ENCODE measurements at regions not wholly inside any gene's neighbourhood (a gene's known extent, or its start where the extent isn't known, plus 50 kb on each side); places are given as distances from the start of the nearest gene placed in this dataset.

DNA sequence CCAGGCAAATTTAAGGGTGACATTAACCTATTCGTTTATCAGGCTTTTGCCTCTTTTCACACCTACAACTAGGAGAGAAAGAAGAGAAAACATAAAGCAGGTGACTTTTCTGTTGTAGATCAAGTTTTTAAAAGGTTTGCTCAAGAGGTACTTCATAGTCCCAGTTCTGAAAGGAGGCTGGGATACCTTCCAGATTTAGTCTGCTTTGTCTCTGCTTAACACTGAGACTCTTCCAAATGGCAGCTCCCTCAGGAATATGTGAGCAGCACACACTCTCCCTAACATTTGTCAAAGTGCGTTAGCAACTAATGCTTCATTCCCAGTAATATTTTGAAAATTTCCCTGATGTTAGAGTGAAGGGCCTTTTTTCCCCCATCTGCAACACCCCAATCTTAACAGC, 133.7 kb upstream of the RASSF8 start:
- Histone ChIP-seq H3K9me3 (ENCODE audit: control insufficient read depth, low read length) (no peaks in the 10 kb centered on the region), H2BK120ac (ENCODE audit: low read depth, low read length) (no peak overlapping the region), H3K79me1 (replicated peaks; ENCODE audit: low read length, poor library complexity, severe bottlenecking) (no peaks in the 10 kb centered on the region), H3K4me1 (ENCODE audit: control insufficient read depth, insufficient read depth, low read depth, low read length) (peaks cover 1% of the 10 kb centered on the region), H3K18ac (ENCODE audit: low read depth in 1 of 2, low read length in 2 of 2) (no peak overlapping the region), H2BK5ac (ENCODE audit: low read depth, low read length, poor library complexity, severe bottlenecking) (no peak overlapping the region), H3K36me3 (ENCODE audit: control insufficient read depth in 1 of 2, insufficient read depth in 2 of 2, low read depth in 1 of 2, low read length in 2 of 2) (no peaks in the 10 kb centered on the region), H3K23ac (ENCODE audit: low read length in 2 of 2) (no peak overlapping the region), H2BK12ac (ENCODE audit: low read length in 2 of 2) (no peak overlapping the region), H3K9ac (ENCODE audit: low read length) (peak overlapping the region; percentile 86), H3K4ac (ENCODE audit: low read depth in 1 of 2, low read length in 2 of 2) (no peak overlapping the region), H3K4me2 (ENCODE audit: low read length, poor library complexity, severe bottlenecking) (no peak overlapping the region), H2AFZ (ENCODE audit: low read depth, low read length) (no peak overlapping the region), H3K14ac (ENCODE audit: low read length in 2 of 2) (no peak overlapping the region), H2BK15ac (ENCODE audit: low read depth, poor library complexity, severe bottlenecking) (no peak overlapping the region), H3K27me3 (ENCODE audit: control insufficient read depth in 1 of 2, insufficient read depth in 1 of 2, low read length in 2 of 2) (no peaks in the 10 kb centered on the region), H4K8ac (ENCODE audit: low read length) (no peak overlapping the region), H4K91ac (ENCODE audit: low read length) (no peak overlapping the region), H3K27ac (ENCODE audit: low read length, poor library complexity, severe bottlenecking) (no peak overlapping the region), H2AK5ac (ENCODE audit: low read length, severe bottlenecking) (no peak overlapping the region), H3K4me3 (ENCODE audit: insufficient read depth in 1 of 2, low read depth in 1 of 2, low read length in 2 of 2) (peak overlapping the region in 1 of 2 experiments; percentile 73)
- 78% methylated on average over 1 of the region's 2 CpGs for WGBS
- no peak for DNase-seq

DNA sequence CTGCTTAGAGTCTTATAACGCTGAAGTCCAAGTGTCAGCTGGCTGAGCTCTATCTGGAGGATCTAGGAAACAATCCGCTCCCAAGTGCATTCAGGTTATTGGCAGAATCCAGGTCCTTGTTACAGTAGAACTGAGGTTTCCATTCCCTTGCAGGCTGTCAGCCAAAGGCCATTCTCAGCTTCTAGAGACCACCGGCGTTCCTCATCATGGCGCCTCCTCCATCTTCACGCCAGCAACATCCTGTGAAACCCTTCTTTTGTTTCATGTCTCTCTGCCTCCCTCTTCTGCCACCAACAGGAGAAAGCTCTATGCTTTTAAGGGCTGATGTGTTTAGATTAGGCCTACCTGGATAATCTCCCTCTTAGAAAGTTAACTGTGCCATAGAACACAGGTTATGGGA, 133.0 kb upstream of the RASSF8 start:
- Histone ChIP-seq H3K79me1 (replicated peaks; ENCODE audit: low read length, poor library complexity, severe bottlenecking) (no peaks in the 10 kb centered on the region), H3K4me3 (ENCODE audit: insufficient read depth in 1 of 2, low read depth in 1 of 2, low read length in 2 of 2) (peak overlapping the region in 1 of 2 experiments; percentile 73), H3K18ac (ENCODE audit: low read depth in 1 of 2, low read length in 2 of 2) (no peak overlapping the region), H2BK5ac (ENCODE audit: low read depth, low read length, poor library complexity, severe bottlenecking) (no peak overlapping the region), H3K14ac (ENCODE audit: low read length in 2 of 2) (no peak overlapping the region), H3K4me2 (ENCODE audit: low read length, poor library complexity, severe bottlenecking) (no peak overlapping the region), H3K36me3 (ENCODE audit: control insufficient read depth in 1 of 2, insufficient read depth in 2 of 2, low read depth in 1 of 2, low read length in 2 of 2) (no peaks in the 10 kb centered on the region), H4K8ac (ENCODE audit: low read length) (no peak overlapping the region), H2BK15ac (ENCODE audit: low read depth, poor library complexity, severe bottlenecking) (peak overlapping the region; percentile 62), H3K23ac (ENCODE audit: low read length in 2 of 2) (no peak overlapping the region), H3K27me3 (ENCODE audit: control insufficient read depth in 1 of 2, insufficient read depth in 1 of 2, low read length in 2 of 2) (no peaks in the 10 kb centered on the region), H2BK120ac (ENCODE audit: low read depth, low read length) (no peak overlapping the region), H3K4me1 (ENCODE audit: control insufficient read depth, insufficient read depth, low read depth, low read length) (peaks cover 1% of the 10 kb centered on the region), H3K9me3 (ENCODE audit: control insufficient read depth, low read length) (no peaks in the 10 kb centered on the region), H2BK12ac (ENCODE audit: low read length in 2 of 2) (no peak overlapping the region), H2AFZ (ENCODE audit: low read depth, low read length) (no peak overlapping the region), H3K9ac (ENCODE audit: low read length) (peak overlapping the region; percentile 86), H3K4ac (ENCODE audit: low read depth in 1 of 2, low read length in 2 of 2) (no peak overlapping the region), H3K27ac (ENCODE audit: low read length, poor library complexity, severe bottlenecking) (no peak overlapping the region), H4K91ac (ENCODE audit: low read length) (no peak overlapping the region), H2AK5ac (ENCODE audit: low read length, severe bottlenecking) (peak overlapping the region; percentile 57)
- DNase-seq, result no peak
- 97% methylated on average over 4 of the region's 6 CpGs for WGBS

DNA sequence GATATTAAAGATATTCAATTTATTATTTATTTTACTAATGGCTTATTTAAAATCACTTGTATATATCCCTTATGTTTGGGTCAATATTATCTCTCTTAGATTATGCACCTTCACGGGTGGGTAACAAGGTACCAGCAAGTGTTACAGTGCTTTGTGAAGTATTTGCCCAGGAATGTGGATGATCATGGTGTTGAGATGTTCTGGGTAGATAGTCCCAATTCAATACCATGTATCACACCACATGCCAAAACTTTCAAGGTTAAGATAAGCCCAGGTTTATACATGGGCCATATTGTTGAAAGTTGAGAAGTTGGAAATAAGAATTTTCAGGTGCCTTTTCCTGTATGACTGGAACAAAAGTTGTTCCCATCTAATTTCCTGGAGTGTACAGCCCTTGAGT, 131.3 kb upstream of the RASSF8 start:
- no peak for DNase-seq
- Histone ChIP-seq H3K27me3 (ENCODE audit: control insufficient read depth in 1 of 2, insufficient read depth in 1 of 2, low read length in 2 of 2) (no peaks in the 10 kb centered on the region), H3K14ac (ENCODE audit: low read length in 2 of 2) (no peak overlapping the region), H2AK5ac (ENCODE audit: low read length, severe bottlenecking) (no peak overlapping the region), H3K36me3 (ENCODE audit: control insufficient read depth in 1 of 2, insufficient read depth in 2 of 2, low read depth in 1 of 2, low read length in 2 of 2) (no peaks in the 10 kb centered on the region), H3K4me2 (ENCODE audit: low read length, poor library complexity, severe bottlenecking) (no peak overlapping the region), H2BK15ac (ENCODE audit: low read depth, poor library complexity, severe bottlenecking) (no peak overlapping the region), H2BK12ac (ENCODE audit: low read length in 2 of 2) (no peak overlapping the region), H2BK5ac (ENCODE audit: low read depth, low read length, poor library complexity, severe bottlenecking) (no peak overlapping the region), H3K27ac (ENCODE audit: low read length, poor library complexity, severe bottlenecking) (no peak overlapping the region), H3K18ac (ENCODE audit: low read depth in 1 of 2, low read length in 2 of 2) (no peak overlapping the region), H3K9ac (ENCODE audit: low read length) (no peak overlapping the region), H3K4me3 (ENCODE audit: insufficient read depth in 1 of 2, low read depth in 1 of 2, low read length in 2 of 2) (no peak overlapping the region), H3K4ac (ENCODE audit: low read depth in 1 of 2, low read length in 2 of 2) (no peak overlapping the region), H2AFZ (ENCODE audit: low read depth, low read length) (no peak overlapping the region), H4K91ac (ENCODE audit: low read length) (no peak overlapping the region), H2BK120ac (ENCODE audit: low read depth, low read length) (no peak overlapping the region), H3K4me1 (ENCODE audit: control insufficient read depth, insufficient read depth, low read depth, low read length) (peaks cover 1% of the 10 kb centered on the region), H3K9me3 (ENCODE audit: control insufficient read depth, low read length) (no peaks in the 10 kb centered on the region), H4K8ac (ENCODE audit: low read length) (no peak overlapping the region), H3K79me1 (replicated peaks; ENCODE audit: low read length, poor library complexity, severe bottlenecking) (no peaks in the 10 kb centered on the region), H3K23ac (ENCODE audit: low read length in 2 of 2) (no peak overlapping the region)
- WGBS, result no CpG with 5 or more reads among the region's 1 CpG

DNA sequence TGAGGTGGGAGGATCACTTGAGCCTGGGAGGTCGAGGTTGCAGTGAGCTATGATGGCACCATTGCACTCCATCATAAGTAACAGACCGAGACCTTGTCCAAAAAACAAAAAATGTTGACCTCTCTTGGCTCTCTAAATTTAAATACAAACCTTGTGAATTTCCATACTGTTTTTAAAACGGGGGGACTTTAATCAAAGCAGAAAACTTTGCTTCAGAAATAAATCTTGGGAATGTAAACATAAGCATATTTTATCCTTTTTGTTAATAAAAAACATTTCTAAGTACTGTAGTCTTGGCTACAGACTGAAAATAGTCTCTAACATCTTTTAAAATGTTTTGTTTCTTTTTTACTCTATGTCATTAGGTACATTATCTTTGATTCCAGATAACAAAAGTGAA, 130.7 kb upstream of the RASSF8 start:
- peak overlapping the region; percentile 86 for H3K9ac ChIP-seq (ENCODE audit: low read length)
- WGBS, result 100% methylated on average over 1 of the region's 3 CpGs

More for the DNA sequence above, 130.7 kb upstream of the RASSF8 start:
- H2BK12ac ChIP-seq (ENCODE audit: low read length in 2 of 2), result no peak overlapping the region
- H2BK120ac ChIP-seq (ENCODE audit: low read depth, low read length), result no peak overlapping the region
- H2AK5ac ChIP-seq (ENCODE audit: low read length, severe bottlenecking), result no peak overlapping the region
- H3K27me3 ChIP-seq (ENCODE audit: control insufficient read depth in 1 of 2, insufficient read depth in 1 of 2, low read length in 2 of 2), result no peaks in the 10 kb centered on the region
- no peak overlapping the region for H4K8ac ChIP-seq (ENCODE audit: low read length)
- no peaks in the 10 kb centered on the region for H3K9me3 ChIP-seq (ENCODE audit: control insufficient read depth, low read length)
- H3K14ac ChIP-seq (ENCODE audit: low read length in 2 of 2), result no peak overlapping the region
- no peak overlapping the region for H3K4me3 ChIP-seq (ENCODE audit: insufficient read depth in 1 of 2, low read depth in 1 of 2, low read length in 2 of 2)
- no peak overlapping the region for H4K91ac ChIP-seq (ENCODE audit: low read length)
- no peak overlapping the region for H3K23ac ChIP-seq (ENCODE audit: low read length in 2 of 2)
- no peak overlapping the region for H3K18ac ChIP-seq (ENCODE audit: low read depth in 1 of 2, low read length in 2 of 2)
- no peak overlapping the region for H2BK5ac ChIP-seq (ENCODE audit: low read depth, low read length, poor library complexity, severe bottlenecking)
- DNase-seq, result no peak
- H3K79me1 ChIP-seq (replicated peaks; ENCODE audit: low read length, poor library complexity, severe bottlenecking), result no peaks in the 10 kb centered on the region
- H2BK15ac ChIP-seq (ENCODE audit: low read depth, poor library complexity, severe bottlenecking), result no peak overlapping the region
- no peak overlapping the region for H3K4ac ChIP-seq (ENCODE audit: low read depth in 1 of 2, low read length in 2 of 2)
- H3K4me1 ChIP-seq (ENCODE audit: control insufficient read depth, insufficient read depth, low read depth, low read length), result peaks cover 1% of the 10 kb centered on the region
- H3K36me3 ChIP-seq (ENCODE audit: control insufficient read depth in 1 of 2, insufficient read depth in 2 of 2, low read depth in 1 of 2, low read length in 2 of 2), result no peaks in the 10 kb centered on the region
- no peak overlapping the region for H3K27ac ChIP-seq (ENCODE audit: low read length, poor library complexity, severe bottlenecking)
- no peak overlapping the region for H2AFZ ChIP-seq (ENCODE audit: low read depth, low read length)
- no peak overlapping the region for H3K4me2 ChIP-seq (ENCODE audit: low read length, poor library complexity, severe bottlenecking)
